Fibroblast of lung (primary cell): ENCODE measurements at regions not wholly inside any gene's neighbourhood (a gene's known extent, or its start where the extent isn't known, plus 50 kb on each side); places are given as distances from the start of the nearest gene placed in this dataset.

Source experiments
- DNase-seq, 2 donors: peaks; one replicate each; pipeline versions ENCODE4 v3.0.0 to v3.0.0-alpha.2; 2010; ENCODE audit warnings: low read depth in 2 of 2
- H2AFZ ChIP-seq: 2 replicates; pipeline ENCODE4 v1.5.1; 2012; ENCODE audit warnings: low read length, control low read depth, inconsistent platforms
- H3K27ac ChIP-seq: 2 replicates; pipeline ENCODE4 v1.5.1; 2011; ENCODE audit warnings: low read length, control low read depth; ENCODE audit not compliant: insufficient read depth
- H3K27me3 ChIP-seq: 2 replicates; pipeline ENCODE4 v1.5.1; 2011; ENCODE audit warnings: mild to moderate bottlenecking, low read length; ENCODE audit not compliant: control insufficient read depth, insufficient read depth
- H3K36me3 ChIP-seq: 2 replicates; pipeline ENCODE4 v1.5.1; 2011; ENCODE audit warnings: low read length; ENCODE audit not compliant: control insufficient read depth, insufficient read depth
- H3K4me1 ChIP-seq: 2 replicates; pipeline ENCODE4 v1.5.1; 2011; ENCODE audit warnings: low read length; ENCODE audit not compliant: control insufficient read depth, insufficient read depth; ENCODE audit errors: extremely low read depth
- H3K4me2 ChIP-seq: 2 replicates; pipeline ENCODE4 v1.5.1; 2011; ENCODE audit warnings: low read length, control low read depth; ENCODE audit not compliant: insufficient read depth; ENCODE audit errors: extremely low read depth
- H3K4me3 ChIP-seq, 4 experiments: fragments of 200-600 bp in 1 of 4; sonication (generic) in 1 of 4; replicated peaks in 1 of 4; 2 replicates each; pipeline ENCODE4 v1.5.1; 2011 to 2016; ENCODE audit warnings: low read length in 4 of 4, low read depth in 3 of 4, mild to moderate bottlenecking in 3 of 4, control low read depth in 2 of 4, inconsistent platforms in 1 of 4, mixed read lengths in 1 of 4; ENCODE audit not compliant: insufficient read depth in 1 of 4; ENCODE audit errors: control extremely low read depth in 1 of 4
- H3K79me2 ChIP-seq: 2 replicates; pipeline ENCODE4 v1.5.1; 2012; ENCODE audit warnings: mild to moderate bottlenecking, low read length, inconsistent platforms; ENCODE audit not compliant: control insufficient read depth, insufficient read depth
- H3K9ac ChIP-seq: 2 replicates; pipeline ENCODE4 v1.5.1; 2011; ENCODE audit warnings: mild to moderate bottlenecking, low read length, control low read depth; ENCODE audit not compliant: insufficient read depth
- H3K9me3 ChIP-seq: 2 replicates; pipeline ENCODE4 v1.5.1; 2012; ENCODE audit warnings: low read depth, low read length; ENCODE audit not compliant: control insufficient read depth, insufficient read depth
- H4K20me1 ChIP-seq: 2 replicates; pipeline ENCODE4 v1.5.1; 2011; ENCODE audit warnings: low read length; ENCODE audit not compliant: control insufficient read depth, insufficient read depth; ENCODE audit errors: extremely low read depth
- CTCF ChIP-seq, 2 donors: IDR thresholded peaks in 1 of 2; conservative IDR thresholded peaks in 1 of 2; 1 replicate in 1 of 2; 2 replicates in 1 of 2; pipeline ENCODE4 v1.5.1; 2011 to 2012; ENCODE audit warnings: low read length in 2 of 2, control low read depth in 1 of 2, inconsistent platforms in 1 of 2, low read depth in 1 of 2, mild to moderate bottlenecking in 1 of 2
- EZH2 ChIP-seq: IDR thresholded peaks from 2 replicates; pipeline ENCODE4 v1.5.1; 2012; ENCODE audit warnings: low read length, control low read depth, mild to moderate bottlenecking; ENCODE audit errors: missing control alignments

DNA sequence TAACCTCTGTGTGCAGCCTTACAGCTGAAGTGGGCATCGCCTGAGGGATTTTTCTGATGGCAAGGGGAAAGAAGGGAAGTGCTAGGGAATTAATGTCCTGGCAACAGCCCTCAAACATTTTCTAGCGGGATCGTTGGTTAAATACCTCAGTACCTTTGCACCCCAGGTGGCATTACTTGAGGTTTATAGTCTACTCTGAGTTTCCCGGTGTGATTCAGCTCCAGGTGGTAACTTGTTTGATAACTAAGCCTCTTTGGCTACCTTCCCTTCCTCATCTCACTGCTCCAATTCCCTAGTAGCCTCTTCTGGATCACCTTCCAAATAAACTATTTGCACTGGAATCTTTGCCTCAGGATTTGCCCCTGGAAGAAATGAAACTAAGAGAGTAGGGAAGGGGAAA is 237.0 kb upstream of the SSTR1 start:
- Histone ChIP-seq H3K27me3 (no peaks in the 10 kb centered on the region), H3K36me3 (no peaks in the 10 kb centered on the region), H4K20me1 (no peaks in the 10 kb centered on the region), H3K9me3 (no peaks in the 10 kb centered on the region), H2AFZ (no peak overlapping the region), H3K4me1 (no peaks in the 10 kb centered on the region), H3K4me3 (no peak overlapping the region), H3K79me2 (no peaks in the 10 kb centered on the region), H3K27ac (no peak overlapping the region), H3K9ac (no peak overlapping the region), H3K4me2 (no peak overlapping the region)
- no peak for DNase-seq
- TF ChIP-seq EZH2 (no peak), CTCF (conservative IDR thresholded peaks at IDR 0.05 in 1 of 2, IDR thresholded peaks at IDR 0.05 in 1 of 2; ENCODE audit: low read depth in 1 of 2, low read length in 2 of 2) (no peak)

DNA sequence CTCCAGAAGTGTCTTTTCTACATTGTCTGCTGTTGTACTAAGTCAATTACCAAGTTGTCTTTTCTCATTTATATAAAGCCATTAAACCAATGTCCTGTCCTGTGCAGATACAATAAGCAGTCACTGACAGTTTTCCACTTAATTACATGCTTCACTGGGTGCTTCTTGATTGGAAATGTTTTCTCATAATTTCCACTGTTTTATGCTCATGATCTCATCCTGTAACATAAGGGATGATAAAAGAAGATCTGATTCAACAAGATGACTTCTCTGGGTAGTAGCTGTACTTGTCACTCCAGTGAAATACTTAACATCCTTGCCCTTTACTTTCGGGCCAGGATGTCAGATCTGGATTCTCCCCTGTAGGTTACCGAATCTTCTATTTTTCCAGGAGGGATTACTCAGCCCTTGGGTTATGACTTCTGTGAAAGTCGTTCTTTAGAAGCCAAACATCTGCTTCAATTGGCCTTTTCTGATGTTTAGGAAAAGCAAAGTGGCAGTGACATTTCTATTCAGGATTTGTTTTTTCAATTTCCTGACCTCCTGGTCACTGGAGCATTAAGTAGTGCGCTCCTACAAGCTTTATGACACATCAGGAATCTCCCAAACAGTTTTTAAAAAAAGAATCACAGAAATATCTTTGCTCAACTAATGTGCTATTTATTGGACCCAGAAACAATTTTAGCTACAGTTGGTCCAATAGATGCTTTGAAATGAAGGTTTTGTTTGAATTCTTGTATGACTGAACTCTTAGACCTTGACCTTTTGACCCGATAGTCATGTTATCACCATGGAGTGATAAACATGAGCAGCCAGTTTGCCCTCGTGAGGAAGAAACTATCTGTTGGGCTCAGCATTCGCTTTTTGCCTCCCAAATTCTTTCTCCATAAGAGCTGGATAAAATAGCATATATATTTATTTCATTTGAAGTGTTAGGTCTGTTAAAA is 234.5 kb upstream of the SSTR1 start:
- Histone ChIP-seq H4K20me1 (no peaks in the 10 kb centered on the region), H3K27me3 (no peaks in the 10 kb centered on the region), H3K4me2 (no peak overlapping the region), H2AFZ (no peak overlapping the region), H3K9me3 (no peaks in the 10 kb centered on the region), H3K9ac (no peak overlapping the region), H3K79me2 (no peaks in the 10 kb centered on the region), H3K27ac (no peak overlapping the region), H3K4me3 (no peak overlapping the region), H3K36me3 (no peaks in the 10 kb centered on the region), H3K4me1 (no peaks in the 10 kb centered on the region)
- no peak for DNase-seq
- TF ChIP-seq CTCF (conservative IDR thresholded peaks at IDR 0.05 in 1 of 2, IDR thresholded peaks at IDR 0.05 in 1 of 2; ENCODE audit: low read depth in 1 of 2, low read length in 2 of 2) (no peak), EZH2 (no peak)

GRCh38 chr14:37974421-37974820 is 233.3 kb upstream of the SSTR1 start:
- no peak overlapping the region for H3K27ac ChIP-seq
- H3K4me3 ChIP-seq = no peak overlapping the region
- no peaks in the 10 kb centered on the region for H3K36me3 ChIP-seq
- H3K4me2 ChIP-seq = no peak overlapping the region
- no peaks in the 10 kb centered on the region for H4K20me1 ChIP-seq
- H2AFZ ChIP-seq = no peak overlapping the region
- no peak for DNase-seq
- H3K9me3 ChIP-seq = no peaks in the 10 kb centered on the region
- no peaks in the 10 kb centered on the region for H3K79me2 ChIP-seq
- no peaks in the 10 kb centered on the region for H3K27me3 ChIP-seq
- no peak overlapping the region for H3K9ac ChIP-seq
- TF ChIP-seq EZH2 (no peak), CTCF (conservative IDR thresholded peaks at IDR 0.05 in 1 of 2, IDR thresholded peaks at IDR 0.05 in 1 of 2; ENCODE audit: low read depth in 1 of 2, low read length in 2 of 2) (no peak)
- no peaks in the 10 kb centered on the region for H3K4me1 ChIP-seq
